Adipocyte (in vitro differentiated cells): ENCODE measurements at regions not wholly inside any gene's neighbourhood (a gene's known extent, or its start where the extent isn't known, plus 50 kb on each side); places are given as distances from the start of the nearest gene placed in this dataset.
"Not testable (repeated sequence)": the region's sequence is repeated elsewhere in the genome, so short reads cannot be mapped to it uniquely, and the experiment has no call there.

ENCODE experiments used
- DNase-seq: peaks from one replicate; pipeline ENCODE4 v3.0.0-alpha.2; 2015; ENCODE audit warnings: low read depth
- H3K27me3 ChIP-seq: replicated peaks from 2 replicates; pipeline ENCODE4 v1.7.0; 2013; ENCODE audit warnings: mild to moderate bottlenecking, low read length, moderate library complexity; ENCODE audit not compliant: control insufficient read depth, insufficient read depth
- H3K36me3 ChIP-seq: 2 replicates; pipeline ENCODE4 v1.7.0; 2013; ENCODE audit warnings: low read length, mild to moderate bottlenecking, moderate library complexity; ENCODE audit not compliant: control insufficient read depth, insufficient read depth, severe bottlenecking
- H3K4me1 ChIP-seq: 2 replicates; pipeline ENCODE4 v1.7.0; 2013; ENCODE audit warnings: mild to moderate bottlenecking, low read length, moderate library complexity; ENCODE audit not compliant: control insufficient read depth, insufficient read depth
- H3K4me3 ChIP-seq: 2 replicates; pipeline ENCODE4 v1.7.0; 2013; ENCODE audit warnings: mild to moderate bottlenecking, low read length, moderate library complexity
- H3K9ac ChIP-seq: 2 replicates; pipeline ENCODE4 v1.7.0; 2013; ENCODE audit warnings: mild to moderate bottlenecking, low read length, moderate library complexity
- H3K9me3 ChIP-seq: 2 replicates; pipeline ENCODE4 v1.7.0; 2013; ENCODE audit warnings: mild to moderate bottlenecking, low read length, moderate library complexity; ENCODE audit not compliant: control insufficient read depth

DNA sequence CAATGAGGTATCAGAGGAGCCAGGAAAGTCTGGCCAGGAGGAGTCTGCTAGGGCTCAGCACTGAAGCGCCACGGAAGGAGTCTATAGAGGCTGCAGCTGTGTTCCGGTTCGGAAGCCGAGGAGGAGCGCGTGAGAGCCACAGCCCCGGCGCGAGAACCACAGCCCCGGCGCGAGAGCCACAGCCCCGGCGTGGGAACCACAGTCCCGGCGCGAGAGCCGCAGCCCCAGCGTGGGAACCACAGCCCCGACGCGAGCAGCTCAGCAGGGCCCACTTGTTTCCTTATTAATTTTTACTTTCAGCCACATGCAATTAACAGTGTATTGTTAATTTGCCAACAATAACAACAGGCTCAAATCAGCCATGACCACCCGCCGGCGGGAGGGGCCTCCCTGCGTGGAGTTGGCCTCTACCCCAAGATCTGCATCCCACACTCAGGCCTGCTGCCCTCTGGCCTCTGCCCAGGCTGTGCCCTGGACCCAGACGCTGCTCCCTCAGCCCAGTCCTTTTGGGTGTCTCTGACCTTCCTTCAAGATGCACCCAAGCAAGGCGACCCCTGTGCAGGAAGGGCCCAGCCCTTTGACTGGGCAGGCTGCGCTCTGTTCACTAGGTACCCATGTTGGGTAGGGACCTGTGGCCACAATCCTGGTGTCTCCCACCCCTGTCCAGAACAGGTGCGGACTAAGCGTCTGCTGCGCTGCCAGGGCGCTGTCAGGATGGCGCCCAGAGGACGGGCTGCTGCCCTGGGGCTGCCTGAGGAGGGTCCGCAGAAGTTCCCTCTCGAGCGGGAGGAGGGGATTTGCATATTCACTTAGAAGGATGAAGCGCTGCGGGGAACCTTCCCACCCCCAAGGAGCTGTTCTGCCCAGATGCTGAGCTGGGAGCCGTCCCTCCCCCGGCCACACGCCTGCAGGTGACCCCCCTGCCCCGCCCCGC lies 113.8 kb downstream of the ADRA2C start:
- Histone ChIP-seq H3K9me3 (peaks cover 16% of the 10 kb centered on the region), H3K4me1 (peaks cover 4% of the 10 kb centered on the region), H3K4me3 (no peak overlapping the region), H3K36me3 (no peaks in the 10 kb centered on the region), H3K27me3 (peaks cover 27% of the 10 kb centered on the region), H3K9ac (no peak overlapping the region)
- DNase-seq: no peak

DNA sequence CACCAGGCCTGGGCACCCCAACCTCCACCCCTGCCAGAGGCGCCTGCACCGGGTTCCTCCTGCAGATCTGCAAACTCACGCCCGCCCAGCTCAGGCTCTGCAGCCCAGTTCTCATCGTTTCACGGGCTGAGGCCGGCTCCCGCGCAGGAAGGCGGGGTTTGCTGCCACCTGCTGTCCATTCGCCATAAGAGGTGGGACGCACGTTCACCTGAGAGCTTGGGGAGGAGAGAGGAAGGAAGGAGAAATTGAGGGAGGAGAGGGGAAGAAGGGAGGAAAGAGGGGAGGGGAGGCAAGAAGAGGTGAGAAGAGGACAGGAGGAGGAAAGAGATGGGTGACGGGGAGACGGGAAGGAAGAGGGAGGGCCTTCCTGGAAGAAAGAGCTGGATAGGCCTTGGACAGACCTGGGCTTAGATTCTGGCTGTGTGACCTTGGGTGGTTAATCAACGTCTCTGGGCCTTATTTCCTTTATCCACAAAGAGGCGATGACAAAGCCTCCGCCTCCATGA lies 114.5 kb downstream of the ADRA2C start:
- H3K4me1 ChIP-seq: peaks cover 4% of the 10 kb centered on the region
- no peak overlapping the region for H3K4me3 ChIP-seq
- peak; percentile 71 for DNase-seq
- H3K9me3 ChIP-seq: peaks cover 16% of the 10 kb centered on the region
- no peak overlapping the region for H3K9ac ChIP-seq
- no peaks in the 10 kb centered on the region for H3K36me3 ChIP-seq
- peaks cover 20% of the 10 kb centered on the region for H3K27me3 ChIP-seq

DNA sequence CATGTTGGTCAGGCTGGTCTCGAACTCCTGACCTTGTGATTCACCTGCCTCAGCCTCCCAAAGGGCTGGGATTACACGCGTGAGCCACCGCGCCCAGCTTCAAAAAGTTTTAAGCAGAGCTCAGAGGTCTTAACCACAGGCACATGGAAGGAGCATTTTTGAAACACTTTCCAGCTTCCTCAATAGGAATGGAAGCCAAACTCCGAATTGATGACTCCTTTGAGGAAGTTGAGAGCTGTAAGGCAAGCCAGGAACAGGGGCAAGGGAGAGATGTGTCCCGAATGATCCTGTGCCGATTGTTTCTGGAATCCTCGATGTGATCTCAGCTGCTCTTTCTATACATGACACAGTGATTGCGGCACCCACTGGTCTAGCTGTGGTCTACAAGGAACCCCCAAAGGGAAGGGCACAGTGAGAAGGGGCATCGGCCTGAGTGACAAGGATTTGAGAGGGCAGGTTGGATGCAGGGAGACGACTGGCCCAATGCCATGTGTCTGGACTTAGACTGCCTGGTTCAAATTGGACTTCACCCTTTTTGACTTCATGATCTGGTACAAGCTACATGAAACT lies 116.2 kb downstream of the ADRA2C start:
- not testable (repeated sequence) for DNase-seq, H3K4me3 ChIP-seq, H3K4me1 ChIP-seq, H3K9ac ChIP-seq, H3K36me3 ChIP-seq
- H3K9me3 ChIP-seq: peaks cover 11% of the 10 kb centered on the region
- peaks cover 14% of the 10 kb centered on the region for H3K27me3 ChIP-seq

DNA sequence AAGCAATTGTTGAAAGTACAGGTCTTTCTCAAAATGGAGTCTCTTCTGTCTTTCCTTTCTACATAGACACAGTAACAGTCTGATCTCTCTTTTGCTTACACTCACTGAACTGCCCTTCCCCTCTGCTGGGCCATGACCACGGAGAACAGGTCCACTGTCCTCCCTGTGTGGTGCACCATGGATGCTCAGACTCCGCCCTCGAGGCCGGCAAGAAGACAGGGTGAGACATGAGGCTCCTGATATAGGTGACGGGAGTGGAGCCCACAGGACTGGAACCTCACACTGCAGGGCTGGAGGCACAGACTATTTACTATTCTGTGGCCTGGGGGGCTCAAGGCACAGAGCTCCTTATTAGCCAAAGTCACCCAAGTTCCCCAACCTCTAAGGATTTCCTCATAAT lies 118.1 kb downstream of the ADRA2C start:
- H3K27me3 ChIP-seq: peaks cover 10% of the 10 kb centered on the region
- H3K4me3 ChIP-seq, DNase-seq, H3K36me3 ChIP-seq, H3K9ac ChIP-seq, H3K9me3 ChIP-seq, H3K4me1 ChIP-seq: not testable (repeated sequence)

DNA sequence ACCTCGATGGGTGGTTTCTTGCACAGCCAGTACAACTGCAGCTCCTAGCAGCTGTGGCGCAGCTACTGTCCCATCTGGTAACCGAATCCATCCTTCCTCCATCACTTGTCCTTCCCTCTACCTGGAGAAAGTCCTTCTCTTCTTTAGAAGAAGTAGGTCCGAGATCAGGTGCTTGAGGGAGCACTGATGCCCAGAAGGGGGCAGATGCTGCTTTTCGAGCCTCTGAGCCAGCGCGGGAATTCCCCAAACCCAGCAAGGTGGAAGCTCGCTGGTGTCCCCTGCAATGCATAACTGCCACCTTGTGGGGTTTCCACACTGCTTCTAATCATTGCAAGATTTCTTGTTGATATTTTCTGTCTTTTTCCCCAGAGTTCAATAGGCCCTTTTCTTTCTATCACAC lies 127.4 kb downstream of the ADRA2C start:
- not testable (repeated sequence) for H3K9me3 ChIP-seq, H3K4me1 ChIP-seq, H3K36me3 ChIP-seq, H3K27me3 ChIP-seq, H3K9ac ChIP-seq, H3K4me3 ChIP-seq
- peak; percentile 11 for DNase-seq

DNA sequence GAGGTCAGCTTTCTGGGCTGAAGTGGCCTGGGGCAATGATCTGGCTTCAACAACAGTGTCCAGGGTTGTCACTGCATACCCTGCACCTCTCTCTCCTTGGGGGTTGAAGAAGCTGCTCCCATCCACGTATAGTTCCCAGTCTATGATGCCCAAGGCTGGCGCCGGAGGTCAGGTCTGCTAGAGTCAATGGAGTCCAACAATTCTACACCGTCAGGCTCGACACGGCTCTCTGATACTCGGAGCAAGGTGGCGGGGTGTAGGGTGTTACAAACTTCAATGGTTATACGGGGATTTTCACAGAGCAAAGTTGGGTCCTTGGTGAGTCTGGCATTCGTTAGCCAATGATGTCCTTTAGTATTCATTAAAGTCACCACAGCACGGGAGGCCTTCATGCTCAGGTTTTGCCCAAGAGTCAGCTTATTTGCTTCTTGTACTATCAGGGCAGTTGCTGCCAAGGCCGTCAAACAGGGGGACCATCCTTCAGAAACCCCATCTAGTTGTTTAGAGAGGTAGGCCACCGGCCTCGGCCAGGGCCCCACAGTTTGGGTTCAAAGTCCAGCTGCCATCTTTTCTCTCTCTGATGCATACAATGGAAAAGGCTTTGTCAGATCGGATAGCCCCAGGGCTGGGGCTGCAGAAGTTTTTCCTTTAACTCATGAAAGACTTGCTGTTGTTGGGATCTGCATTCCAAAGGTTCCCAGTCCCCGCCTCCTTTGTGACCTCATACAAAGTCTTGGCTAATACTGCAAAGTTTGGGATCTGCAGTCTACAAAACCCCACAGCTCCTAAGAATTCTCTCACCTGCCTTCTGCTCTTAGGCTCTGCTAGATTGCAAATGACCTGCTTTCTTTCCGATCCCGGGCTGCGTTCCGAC lies 128.1 kb downstream of the ADRA2C start:
- not testable (repeated sequence) for H3K9me3 ChIP-seq, H3K4me1 ChIP-seq, DNase-seq, H3K4me3 ChIP-seq, H3K27me3 ChIP-seq, H3K9ac ChIP-seq, H3K36me3 ChIP-seq

DNA sequence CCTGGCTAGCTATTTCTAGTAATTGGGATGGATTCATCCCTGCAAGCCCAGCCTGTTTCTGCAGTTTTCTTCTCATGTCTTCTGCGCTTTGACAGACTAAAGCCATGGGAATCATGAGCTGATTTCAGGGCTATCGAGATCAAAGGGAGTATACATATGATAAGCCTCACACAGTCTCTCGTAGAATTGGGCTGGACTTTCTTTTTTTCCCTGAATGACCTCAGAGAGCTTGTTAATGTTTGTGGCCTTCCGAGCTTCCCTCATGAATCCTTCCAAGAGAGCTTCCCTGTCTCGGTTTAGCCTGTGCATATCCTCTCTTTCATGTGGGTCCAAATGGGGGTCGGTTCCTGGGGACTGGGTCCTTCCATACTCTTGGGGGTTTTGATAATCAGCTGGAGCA lies 130.3 kb downstream of the ADRA2C start:
- Histone ChIP-seq H3K36me3 (no peaks in the 10 kb centered on the region), H3K4me1 (no peaks in the 10 kb centered on the region), H3K9ac (no peak overlapping the region), H3K27me3 (no peaks in the 10 kb centered on the region), H3K9me3 (no peaks in the 10 kb centered on the region), H3K4me3 (no peak overlapping the region)
- no peak for DNase-seq

DNA sequence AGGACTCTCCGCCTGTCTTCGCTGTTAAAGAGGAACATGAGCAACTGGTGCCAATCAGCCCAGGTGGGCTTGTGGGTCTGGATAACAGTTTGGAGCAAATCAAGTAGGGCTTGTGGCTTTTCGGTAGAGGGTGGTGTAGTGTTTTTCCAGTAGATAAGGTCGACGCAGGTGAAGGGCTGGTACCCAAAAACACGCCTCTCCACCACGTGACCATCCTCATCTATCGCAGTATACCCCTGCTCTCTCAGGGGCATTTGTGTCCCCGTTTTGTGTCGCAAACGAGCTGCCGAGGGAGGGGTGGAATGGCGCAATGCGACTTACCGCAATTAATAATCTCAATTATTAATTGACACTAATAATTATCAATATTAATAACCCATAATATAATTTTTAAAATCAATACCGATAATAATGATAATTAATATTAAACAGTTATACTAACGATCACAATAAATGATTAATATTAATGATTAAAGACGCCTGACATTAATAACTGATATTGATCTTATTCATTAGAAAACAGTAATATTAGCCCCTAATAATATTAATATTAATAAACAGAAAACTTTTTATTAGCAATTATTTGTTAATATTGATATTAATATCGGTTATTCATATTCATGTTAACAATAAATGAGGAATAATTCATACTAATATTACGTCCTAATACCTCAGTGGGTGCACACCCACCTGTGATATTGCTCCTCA lies 130.8 kb downstream of the ADRA2C start:
- not testable (repeated sequence) for H3K27me3 ChIP-seq, DNase-seq, H3K9ac ChIP-seq, H3K9me3 ChIP-seq, H3K4me1 ChIP-seq, H3K36me3 ChIP-seq, H3K4me3 ChIP-seq

DNA sequence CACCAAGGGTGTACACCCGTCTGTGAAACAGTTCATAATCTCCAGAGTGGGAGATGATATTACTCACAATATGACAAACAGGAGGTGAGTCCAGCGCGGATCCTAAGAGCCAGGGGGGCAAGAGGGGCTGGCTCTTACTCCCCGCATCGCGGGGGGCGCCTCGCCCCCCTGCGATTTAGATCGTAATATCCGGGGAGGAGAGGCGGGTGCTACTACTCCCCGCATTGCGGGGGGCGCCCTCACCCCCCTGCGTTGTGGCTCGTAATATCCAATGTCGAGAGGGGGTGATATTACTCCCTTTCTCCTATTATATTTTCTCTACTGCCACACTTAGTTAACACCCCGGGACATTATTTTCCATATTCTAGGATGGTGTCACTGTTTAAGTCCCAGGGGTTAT lies 131.9 kb downstream of the ADRA2C start:
- no peaks in the 10 kb centered on the region for H3K9me3 ChIP-seq
- DNase-seq: no peak
- no peak overlapping the region for H3K9ac ChIP-seq
- no peaks in the 10 kb centered on the region for H3K27me3 ChIP-seq
- H3K4me1 ChIP-seq: no peaks in the 10 kb centered on the region
- H3K36me3 ChIP-seq: no peaks in the 10 kb centered on the region
- no peak overlapping the region for H3K4me3 ChIP-seq

DNA sequence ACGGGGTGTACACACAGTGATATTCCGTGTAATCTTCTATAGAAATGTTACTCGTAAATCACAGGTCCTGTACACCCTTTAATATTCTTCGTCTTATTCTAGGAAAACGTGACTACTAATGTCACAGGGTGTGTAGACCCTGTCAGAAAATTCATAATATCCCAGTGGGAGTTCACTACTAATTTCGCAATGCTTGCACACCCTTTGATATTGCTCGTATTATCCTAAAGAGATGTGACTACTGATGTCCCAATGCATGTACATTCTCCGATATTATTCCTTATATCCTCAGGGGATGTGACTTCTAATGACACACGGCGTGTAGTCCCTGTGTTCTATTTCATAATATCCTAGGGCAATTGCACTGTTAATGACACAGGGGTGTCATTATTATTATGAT lies 132.7 kb downstream of the ADRA2C start:
- not testable (repeated sequence) for H3K36me3 ChIP-seq, H3K4me3 ChIP-seq, H3K9ac ChIP-seq, H3K27me3 ChIP-seq, DNase-seq, H3K9me3 ChIP-seq, H3K4me1 ChIP-seq
